SKM-1 treated with dmso at 0.1 percent for 144 hours (cell line): ENCODE measurements at regions not wholly inside any gene's neighbourhood (a gene's known extent, or its start where the extent isn't known, plus 50 kb on each side); places are given as distances from the start of the nearest gene placed in this dataset.

ENCODE experiments used
- DNase-seq: peaks from one replicate; lab custom pipeline; 2025; ENCODE audit not compliant: unreplicated experiment; lab: John Stamatoyannopoulos, UW

GRCh38 chr20:58111310-58112016 lies 117.0 kb downstream of the ANKRD60 start:
- DNase-seq, result no peak

- DNase-seq, result no peak
Measured at GRCh38 chr20:58109918-58110635, 118.4 kb downstream of the ANKRD60 start.

GRCh38 chr20:58109126-58109880 lies 119.2 kb downstream of the ANKRD60 start:
- no peak for DNase-seq

DNA sequence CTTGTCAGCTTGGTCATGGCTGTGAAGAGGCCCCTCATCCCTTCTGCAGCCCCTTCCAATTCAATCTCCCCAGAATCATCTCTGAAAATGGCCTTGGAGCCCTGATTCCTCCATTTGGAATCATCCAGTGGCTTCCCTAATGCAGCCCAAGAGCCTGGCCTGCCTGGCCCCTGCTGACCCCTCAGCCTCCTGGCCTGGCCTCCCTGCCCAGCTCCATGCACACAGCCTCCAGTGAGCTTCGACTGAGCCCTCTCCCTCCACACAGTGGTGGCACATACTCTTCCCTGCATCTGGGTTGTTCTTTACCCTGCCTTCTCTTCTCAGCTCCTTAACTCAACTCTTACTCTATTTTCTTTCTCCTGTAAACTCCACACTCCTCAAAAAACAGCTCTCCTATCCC lies 120.9 kb downstream of the ANKRD60 start:
- DNase-seq, result no peak

DNA sequence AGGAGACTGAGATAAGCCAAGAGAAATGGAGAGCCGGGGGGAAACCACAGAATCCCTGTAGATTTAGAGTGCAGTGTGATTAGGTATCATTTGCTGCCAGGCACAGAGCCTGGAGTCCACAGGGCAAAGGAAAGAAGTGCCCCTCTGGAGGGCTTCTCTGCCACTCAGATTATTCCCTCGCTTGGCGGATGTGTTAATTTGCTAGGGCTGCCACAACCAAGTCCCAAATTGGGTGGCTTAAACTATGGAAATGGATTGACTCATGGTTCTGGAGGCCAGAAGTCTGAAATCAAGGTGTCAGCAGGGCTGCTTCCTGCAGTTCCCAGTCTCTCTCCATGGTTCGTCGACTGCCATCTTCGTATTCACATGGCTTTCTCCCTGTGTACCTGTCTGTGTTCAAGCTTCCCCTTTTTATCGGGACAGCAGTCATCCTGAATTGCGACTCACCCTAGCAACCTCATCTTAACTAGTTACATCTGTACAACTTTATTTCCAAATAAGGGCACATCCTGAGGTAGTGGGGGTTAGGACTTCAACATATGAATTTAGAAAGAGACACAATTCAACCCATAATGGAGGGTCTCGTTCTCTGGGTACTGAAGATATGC lies 122.2 kb downstream of the ANKRD60 start:
- no peak for DNase-seq

DNA sequence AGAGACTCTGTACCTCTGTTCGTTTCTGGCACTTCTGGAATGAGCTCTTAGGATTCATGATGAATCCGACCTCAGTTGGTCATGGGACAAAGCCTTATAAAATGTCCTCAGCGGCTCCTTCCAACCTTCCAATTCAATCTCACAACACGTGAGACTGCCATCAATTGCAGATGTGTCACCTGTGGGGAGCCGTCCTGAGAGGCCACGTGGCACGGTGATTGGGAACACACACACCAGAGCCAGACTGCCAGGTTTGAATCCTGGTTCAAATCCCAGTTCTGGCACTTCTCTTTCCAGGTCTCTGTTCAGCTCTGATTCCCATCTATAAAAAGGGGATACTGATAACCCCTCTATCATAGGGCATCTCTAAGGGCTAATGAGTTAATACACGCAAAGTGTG lies 124.5 kb downstream of the ANKRD60 start:
- no peak for DNase-seq

DNA sequence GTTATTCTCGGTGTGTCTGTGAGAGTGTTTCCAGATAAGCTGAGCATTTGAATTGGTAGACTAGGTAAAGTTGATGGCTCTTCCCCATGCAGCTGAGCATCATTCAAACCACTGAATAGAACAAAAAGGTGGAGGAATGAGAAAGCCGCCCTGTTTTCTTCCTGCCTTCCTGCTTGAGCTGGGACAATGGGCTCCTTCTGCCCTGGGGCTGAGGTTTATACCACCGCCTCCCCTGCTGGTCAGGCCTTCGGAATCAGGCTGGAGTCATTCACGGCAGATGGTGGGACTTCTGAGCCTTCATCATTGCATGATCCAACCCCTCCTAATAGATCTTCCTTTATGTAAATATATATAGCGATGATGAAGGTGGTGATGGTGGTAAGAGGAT lies 124.9 kb downstream of the ANKRD60 start:
- no peak for DNase-seq

GRCh38 chr20:58102744-58103516 lies 125.5 kb downstream of the ANKRD60 start:
- DNase-seq, result no peak

DNA sequence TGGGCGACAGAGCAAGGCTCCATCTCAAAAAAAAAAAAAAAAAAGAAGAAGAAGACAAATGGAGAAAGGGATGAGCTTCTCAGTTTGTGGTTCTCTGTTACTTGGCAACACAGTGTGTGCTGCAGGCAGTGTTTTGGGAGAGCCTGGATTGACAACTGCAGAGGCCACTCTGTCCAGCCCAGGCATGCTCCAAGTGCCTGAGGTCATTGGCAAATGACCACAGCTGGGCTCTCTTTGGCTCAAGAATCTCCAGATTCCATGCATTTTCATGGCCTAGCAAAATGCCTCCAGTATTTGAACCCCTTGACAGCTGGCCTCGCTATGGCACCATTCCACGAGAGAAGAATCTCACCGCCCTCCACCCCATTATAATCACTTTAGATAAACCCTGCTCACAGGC lies 126.2 kb downstream of the ANKRD60 start:
- no peak for DNase-seq

DNA sequence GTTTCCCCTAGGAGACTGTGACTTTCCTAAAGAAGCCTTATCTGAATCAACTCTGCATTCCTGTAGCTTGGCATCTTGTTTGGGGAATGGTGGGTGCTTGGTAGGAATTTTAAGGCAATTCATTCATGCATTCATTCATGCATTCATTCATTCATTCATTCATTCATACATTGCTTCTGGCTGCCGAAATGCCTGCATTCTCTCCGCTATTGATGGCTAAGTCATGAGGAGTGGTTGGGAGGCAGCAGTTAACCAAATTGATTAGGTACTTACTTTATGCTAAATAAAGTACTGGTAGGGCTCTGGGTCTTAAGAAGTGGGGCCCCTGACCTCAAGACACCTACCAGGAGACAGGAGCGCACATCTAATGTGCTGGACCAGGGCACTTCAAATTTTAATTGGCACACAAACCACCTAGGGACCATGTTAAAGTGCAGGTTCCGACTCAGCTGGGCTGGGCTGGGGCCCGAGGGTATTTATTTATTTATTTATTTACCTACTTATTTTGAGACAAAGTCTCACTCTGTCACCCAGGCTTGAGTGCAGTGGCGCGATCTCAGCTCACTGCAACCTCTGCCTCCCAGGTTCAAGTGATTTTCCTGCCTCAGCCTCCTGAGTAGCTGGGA lies 127.6 kb downstream of the ANKRD60 start:
- DNase-seq, result no peak

- no peak for DNase-seq
Measured at GRCh38 chr20:58099956-58100730, 128.3 kb downstream of the ANKRD60 start.

- DNase-seq, result no peak
Measured at GRCh38 chr20:58099291-58099935, 129.0 kb downstream of the ANKRD60 start.

- no peak for DNase-seq
Measured at GRCh38 chr20:58098571-58098970, 129.9 kb downstream of the ANKRD60 start.

- no peak for DNase-seq
Measured at GRCh38 chr20:58097943-58098342, 130.5 kb downstream of the ANKRD60 start.

DNA sequence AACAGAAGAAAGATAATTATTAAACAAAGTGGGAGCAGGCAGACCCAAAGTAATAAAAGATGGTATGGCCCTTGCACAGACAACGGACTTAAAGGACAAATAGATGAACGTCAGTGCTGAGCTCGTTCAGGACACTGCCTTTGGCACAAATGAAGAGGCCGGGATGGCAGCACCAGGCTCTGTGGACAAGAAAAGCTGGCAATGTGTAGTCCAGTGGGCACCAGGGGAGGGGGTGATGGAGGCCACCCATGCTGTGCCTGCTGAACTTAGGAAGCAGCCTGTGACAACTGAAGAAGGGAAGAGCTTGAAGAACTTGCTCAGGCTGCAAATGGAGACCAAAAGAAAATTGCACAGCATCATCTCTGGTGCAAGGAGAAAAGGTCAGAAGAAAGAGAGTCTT lies 131.0 kb downstream of the ANKRD60 start:
- DNase-seq, result no peak

DNA sequence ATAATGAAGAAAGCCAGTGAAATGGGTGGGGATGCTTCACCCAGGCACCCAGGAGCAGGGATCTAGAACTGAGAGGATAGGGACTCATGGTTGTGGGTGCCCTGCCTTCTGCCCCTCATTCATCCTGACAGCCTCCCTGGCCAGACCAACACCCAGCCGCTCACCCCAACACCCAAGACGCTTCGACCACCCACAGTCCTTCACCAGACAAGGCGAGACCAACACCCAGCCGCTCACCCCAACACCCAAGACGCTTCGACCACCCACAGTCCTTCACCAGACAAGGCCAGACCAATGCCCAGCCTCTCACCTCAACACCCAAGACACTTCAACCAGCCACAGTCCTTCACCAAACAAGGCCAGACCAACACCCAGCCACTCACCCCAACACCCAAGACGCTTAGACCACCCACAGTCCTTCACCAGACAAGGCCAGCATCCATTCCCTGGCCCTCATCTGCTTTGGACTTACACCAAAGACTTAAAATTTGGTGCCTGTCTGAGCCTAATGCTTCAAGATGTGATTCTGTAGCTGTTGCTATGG lies 131.5 kb downstream of the ANKRD60 start:
- no peak for DNase-seq

DNA sequence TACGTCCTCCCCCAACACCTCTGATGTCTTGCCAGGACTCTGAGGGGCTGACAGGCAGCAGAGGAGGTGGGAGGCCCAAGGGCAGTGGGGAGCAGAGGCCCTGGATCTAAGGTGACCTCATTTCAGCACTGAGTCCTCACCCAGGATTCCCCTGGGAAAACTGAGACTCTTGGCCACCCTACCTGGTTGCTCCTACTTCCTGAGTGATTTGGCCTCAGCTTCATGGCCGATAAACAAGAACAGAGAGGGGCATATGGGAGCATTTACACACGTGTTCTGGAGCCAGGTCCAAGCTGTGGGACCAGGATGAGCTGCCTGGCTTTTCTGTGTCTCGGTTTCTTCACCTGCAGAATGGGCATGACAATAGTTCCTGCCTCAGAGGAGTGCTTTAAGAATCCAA lies 133.8 kb downstream of the ANKRD60 start:
- no peak for DNase-seq

DNA sequence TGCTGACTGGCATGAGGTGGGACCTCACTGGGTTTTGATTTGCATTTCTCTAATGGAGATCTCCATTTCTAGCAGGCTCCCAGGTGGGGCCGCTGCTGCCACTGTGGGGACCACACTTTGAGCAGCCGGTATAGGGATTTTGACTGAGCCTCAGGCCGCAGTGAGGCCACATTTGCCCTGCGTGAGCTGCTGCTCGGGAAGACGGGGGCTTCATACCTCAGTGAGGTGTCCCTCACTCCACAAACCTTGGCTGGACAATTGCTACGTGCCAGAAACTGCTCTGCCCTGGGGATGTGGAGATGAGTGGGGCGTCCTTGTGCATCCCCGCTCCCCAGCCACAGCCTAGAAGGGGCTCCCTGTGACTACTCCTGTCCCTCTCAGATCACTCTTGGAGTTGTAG lies 134.3 kb downstream of the ANKRD60 start:
- no peak for DNase-seq

DNA sequence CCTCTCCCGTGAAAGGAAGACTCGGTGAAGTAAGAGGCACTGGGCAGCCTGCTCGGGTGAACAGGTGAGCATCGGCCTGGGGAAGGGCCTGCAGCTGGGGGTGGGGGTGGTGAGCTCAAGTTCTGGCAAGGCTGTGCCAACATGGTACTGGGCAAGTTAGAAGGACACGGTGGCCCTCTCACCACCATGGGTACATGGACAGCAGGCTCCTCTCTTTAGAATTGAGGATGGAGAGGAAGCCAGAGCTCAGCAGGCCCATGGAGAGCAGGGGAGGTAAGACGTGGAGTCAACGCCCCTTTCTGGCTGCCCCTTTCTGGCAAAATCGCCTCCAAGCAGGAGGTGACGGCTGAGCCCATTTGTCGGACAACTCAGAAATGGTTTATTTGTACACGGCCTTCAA lies 135.6 kb downstream of the ANKRD60 start:
- DNase-seq, result no peak
